ENCODE measurements at regions not wholly inside any gene's neighbourhood (a gene's known extent, or its start where the extent isn't known, plus 50 kb on each side); places are given as distances from the start of the nearest gene placed in this dataset.

DNA sequence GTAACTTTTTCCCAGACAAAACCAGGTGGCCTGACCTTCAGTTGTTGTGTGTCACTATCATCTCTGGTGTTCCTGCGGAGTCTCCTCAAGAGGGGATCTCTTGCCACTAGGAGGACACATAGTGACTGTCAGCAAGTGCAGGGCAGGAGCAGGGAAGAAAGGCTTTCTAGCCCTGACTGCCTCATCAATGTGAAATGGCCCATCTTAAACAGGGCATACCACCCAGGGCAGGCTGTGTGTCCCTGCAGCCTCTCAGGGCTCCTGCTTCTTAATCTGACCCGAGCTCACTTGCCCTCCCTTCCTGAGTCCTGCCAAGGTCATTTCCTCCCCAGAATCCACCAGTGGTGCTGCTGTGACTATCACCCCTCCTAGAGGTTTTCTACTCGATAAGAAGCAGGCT is 57.4 kb upstream of the SIMC1 start (continued):
- TF ChIP-seq, protein P1, sequence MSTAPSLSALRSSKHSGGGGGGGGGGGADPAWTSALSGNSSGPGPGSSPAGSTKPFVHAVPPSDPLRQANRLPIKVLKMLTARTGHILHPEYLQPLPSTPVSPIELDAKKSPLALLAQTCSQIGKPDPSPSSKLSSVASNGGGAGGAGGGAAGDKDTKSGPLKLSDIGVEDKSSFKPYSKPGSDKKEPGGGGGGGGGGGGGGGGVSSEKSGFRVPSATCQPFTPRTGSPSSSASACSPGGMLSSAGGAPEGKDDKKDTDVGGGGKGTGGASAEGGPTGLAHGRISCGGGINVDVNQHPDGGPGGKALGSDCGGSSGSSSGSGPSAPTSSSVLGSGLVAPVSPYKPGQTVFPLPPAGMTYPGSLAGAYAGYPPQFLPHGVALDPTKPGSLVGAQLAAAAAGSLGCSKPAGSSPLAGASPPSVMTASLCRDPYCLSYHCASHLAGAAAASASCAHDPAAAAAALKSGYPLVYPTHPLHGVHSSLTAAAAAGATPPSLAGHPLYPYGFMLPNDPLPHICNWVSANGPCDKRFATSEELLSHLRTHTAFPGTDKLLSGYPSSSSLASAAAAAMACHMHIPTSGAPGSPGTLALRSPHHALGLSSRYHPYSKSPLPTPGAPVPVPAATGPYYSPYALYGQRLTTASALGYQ (CRISPR knock-in tag; IDR thresholded peaks at IDR 0.05), result no peak
- TF ChIP-seq ZNF672 (CRISPR knock-in tag; IDR thresholded peaks at IDR 0.05) (no peak), ZNF577 (CRISPR knock-in tag; IDR thresholded peaks at IDR 0.05; ENCODE audit: borderline replicate concordance, low read depth) (no peak), RCOR2 (CRISPR knock-in tag; IDR thresholded peaks at IDR 0.05) (no peak), TCF7L2 (IDR thresholded peaks at IDR 0.05; ENCODE audit: low read depth, low read length) (no peak), EZH2 (conservative IDR thresholded peaks at IDR 0.05; ENCODE audit: low read depth, low read length) (no peak)
- TF ChIP-seq, protein P2, sequence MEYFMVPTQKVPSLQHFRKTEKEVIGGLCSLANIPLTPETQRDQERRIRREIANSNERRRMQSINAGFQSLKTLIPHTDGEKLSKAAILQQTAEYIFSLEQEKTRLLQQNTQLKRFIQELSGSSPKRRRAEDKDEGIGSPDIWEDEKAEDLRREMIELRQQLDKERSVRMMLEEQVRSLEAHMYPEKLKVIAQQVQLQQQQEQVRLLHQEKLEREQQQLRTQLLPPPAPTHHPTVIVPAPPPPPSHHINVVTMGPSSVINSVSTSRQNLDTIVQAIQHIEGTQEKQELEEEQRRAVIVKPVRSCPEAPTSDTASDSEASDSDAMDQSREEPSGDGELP (IDR thresholded peaks at IDR 0.05; ENCODE audit: borderline replicate concordance, low read depth), result no peak
- TF ChIP-seq, protein P3, sequence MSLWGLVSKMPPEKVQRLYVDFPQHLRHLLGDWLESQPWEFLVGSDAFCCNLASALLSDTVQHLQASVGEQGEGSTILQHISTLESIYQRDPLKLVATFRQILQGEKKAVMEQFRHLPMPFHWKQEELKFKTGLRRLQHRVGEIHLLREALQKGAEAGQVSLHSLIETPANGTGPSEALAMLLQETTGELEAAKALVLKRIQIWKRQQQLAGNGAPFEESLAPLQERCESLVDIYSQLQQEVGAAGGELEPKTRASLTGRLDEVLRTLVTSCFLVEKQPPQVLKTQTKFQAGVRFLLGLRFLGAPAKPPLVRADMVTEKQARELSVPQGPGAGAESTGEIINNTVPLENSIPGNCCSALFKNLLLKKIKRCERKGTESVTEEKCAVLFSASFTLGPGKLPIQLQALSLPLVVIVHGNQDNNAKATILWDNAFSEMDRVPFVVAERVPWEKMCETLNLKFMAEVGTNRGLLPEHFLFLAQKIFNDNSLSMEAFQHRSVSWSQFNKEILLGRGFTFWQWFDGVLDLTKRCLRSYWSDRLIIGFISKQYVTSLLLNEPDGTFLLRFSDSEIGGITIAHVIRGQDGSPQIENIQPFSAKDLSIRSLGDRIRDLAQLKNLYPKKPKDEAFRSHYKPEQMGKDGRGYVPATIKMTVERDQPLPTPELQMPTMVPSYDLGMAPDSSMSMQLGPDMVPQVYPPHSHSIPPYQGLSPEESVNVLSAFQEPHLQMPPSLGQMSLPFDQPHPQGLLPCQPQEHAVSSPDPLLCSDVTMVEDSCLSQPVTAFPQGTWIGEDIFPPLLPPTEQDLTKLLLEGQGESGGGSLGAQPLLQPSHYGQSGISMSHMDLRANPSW (CRISPR knock-in tag; IDR thresholded peaks at IDR 0.05; ENCODE audit: borderline replicate concordance), result no peak

All from HepG2 (cell line).